ENCODE measurements at regions not wholly inside any gene's neighbourhood (a gene's known extent, or its start where the extent isn't known, plus 50 kb on each side); places are given as distances from the start of the nearest gene placed in this dataset.
"Not testable (repeated sequence)": the region's sequence is repeated elsewhere in the genome, so short reads cannot be mapped to it uniquely, and the experiment has no call there.

DNA sequence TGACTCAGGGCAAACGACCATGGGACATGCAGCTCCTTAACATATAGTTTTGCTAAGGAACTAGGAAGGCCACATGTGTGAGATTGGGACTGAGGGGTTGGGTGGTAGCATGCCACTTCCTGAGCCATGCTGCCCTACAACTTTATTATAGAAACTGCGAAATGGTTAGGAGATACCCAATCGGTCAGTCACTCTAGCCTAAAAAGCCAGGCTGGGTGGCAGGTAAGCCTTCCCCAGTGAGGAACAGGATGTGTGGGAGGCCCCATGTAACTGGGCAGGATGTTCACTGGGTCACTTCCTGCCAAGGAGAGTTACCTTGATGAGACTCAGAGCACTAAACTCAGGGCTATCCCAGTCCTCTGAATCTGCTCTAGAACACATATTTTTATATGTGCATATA is 123.5 kb downstream of the MAP3K7 start:
- DNase-seq: no peak

DNA sequence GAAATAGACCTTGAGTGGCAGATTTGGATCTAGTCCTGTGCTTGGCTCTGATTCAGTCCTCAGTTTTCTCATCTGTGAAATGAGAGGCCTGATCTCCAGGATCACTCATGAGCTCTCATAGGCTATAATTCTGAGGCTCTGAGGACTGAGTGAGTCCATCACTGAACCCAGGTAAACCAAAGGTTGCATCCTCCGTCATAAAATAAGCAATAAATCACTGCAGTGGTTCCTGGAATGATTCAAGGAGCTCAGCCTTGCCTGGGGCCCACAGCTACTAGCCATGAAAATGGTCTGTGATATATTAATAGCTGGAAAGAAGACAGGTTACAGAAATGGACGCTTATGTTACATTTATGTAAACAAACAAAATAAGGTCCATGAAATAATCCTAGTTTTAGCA is 124.8 kb downstream of the MAP3K7 start:
- DNase-seq: no peak

DNA sequence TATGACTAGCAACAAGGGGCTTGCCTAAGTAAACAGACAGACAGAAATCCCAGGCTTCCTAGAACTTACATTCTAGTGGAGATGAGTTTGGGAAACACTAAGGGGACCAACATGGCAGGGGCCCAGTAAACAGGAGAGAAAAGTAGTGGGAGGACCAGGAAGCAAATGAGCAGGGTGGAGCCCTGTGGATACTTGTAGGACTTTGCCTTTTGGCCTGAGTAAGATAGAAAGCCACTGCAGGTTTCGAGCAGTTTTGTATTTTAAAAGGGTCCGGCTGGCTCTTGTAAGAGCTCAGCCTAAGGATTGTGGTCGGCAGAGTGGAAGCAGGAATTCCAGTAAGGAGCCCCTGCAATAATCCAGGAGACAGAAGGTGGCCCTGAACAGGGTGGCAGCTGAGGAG is 125.5 kb downstream of the MAP3K7 start:
- DNase-seq: no peak

DNA sequence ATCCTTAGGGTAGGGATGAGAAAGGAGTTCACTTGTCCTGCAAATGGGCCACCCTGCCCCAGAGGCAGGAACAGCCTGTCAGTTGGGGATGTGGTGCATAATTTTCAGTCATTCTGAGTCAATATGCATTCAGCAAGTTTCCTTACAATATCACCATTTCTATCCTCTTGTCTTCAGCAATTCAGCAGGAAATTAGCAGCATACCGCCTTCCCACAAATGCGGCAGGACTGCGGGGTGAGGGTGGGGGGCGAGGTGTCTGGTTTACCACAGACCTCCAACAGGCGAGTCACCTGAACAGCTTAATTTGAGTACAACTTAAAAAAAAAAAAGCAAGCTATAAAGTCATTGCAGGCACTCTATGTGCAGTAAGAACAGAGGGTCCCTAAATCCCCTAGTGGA is 126.8 kb downstream of the MAP3K7 start:
- no peak for DNase-seq

DNA sequence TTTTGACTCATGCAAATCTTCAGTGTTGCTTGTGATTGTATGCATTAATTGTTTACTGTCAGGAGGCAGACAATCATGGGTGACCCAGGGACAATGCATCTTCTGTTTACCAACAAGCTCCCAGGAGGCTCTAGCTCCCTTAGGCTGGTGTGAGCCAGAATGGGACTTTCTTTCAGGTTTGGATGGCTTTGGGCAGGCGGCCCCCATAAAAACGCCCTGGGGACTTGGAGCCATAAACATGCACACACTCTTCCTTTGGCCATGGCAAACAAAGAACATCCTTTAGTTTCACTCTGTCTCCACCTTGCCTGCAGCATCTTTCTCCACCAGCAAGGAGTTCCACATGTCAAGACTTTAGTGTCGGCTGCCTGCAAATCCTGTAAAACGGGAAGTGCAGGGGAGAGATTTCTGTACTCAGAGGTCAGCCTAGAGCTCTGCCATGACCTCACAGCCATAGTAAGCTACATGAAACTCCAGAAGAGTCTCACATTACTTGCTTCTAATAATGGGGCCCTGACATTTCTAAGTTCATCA is 127.6 kb downstream of the MAP3K7 start:
- DNase-seq: no peak

DNA sequence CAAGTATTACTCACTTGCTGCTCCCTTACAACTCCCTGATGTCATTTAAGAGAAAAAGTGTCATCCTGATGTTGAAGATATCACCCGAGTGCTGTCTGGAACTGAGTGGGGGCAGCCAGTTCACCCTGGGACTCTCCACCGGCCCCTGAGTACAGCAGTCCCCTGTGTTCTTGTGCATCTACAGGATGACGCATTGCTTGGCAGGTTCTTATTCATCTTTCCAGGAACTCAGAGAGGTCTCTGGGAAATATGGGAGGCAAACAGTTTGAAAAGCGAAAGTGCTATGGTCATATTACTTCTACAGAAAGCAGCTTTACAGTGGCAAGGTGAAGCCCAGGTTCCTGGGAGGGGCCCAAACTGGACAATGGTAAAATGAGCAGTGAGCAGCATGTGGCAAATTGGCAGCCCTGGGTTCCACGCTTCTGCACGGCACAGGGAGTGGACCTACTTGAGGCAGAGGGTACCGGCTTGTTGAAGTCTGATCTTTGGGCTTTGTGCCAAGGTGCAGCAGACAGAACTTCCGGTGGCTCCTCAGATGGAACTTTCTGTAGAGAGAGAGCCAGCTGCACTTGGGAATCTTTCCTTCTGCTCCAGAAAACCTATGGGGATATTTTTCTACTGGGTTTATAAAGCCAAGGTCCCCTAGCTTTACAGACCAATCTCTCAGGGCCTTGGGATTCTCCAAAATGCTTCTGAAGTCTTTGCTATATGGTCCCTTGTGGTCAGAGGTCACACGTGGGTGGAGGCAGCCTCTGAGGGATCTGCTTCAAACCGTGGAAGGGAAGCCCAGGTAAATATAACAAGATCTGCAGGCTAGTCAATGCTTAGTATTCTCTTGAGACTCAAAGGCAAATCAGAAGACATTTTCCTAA is 128.3 kb downstream of the MAP3K7 start:
- no peak for DNase-seq

DNA sequence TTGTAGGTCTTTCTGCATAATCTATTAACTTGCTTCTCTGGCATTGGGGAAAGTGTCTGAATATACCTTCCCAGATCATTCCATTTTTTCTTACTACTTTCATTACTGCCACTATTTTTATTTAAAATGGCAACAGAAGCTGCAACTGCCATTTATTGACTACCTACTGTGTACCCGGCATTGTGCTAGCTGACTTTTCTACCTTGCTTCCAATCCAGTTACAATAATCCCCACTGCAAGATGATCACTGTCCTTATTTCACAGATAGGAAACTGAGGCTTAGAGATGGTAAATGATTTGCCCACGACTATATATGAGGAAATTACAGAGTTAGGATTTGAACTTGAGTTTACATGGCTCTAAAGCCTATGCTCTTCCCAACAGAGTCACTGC is 129.0 kb downstream of the MAP3K7 start:
- no peak for DNase-seq

DNA sequence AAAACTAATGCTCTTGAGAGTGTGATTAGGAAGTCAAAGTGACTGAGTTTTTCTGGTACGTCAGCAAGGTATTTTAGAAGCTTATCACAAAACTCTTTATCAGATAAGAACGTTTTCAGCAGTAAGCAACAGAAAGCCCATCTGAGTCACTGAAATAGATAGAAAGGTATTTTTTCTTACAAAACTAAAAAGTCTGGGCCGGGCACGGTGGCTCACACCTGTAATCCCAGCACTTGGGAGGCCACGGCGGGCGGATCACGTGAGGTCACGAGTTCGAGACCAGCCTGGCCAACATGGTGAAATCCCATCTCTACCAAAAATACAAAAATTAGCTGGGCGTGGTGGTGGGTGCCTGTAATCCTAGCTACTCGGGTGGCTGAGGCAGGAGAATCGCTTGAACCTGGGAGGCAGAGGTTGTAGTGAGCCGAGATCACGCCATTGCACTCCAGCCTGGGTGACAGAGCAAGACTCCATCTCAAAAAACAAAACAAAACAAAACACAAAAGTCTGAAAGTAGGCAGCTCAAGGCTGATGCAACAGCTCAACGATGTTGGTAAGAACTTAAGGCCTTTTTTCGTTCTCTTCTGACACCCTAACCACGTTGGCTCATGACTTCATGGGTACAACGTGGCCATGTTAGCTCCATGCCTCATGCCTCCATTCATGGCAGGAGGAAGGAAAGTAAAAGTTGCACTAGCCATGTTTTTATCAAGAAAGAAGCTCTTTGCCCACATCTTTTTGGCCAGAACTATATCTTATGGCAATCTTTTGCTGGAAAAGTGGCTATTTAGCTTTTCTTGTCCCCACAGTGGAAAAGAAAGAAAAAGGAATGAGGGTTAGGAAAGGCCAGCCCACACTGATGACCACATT is 129.6 kb downstream of the MAP3K7 start:
- DNase-seq: not testable (repeated sequence)

DNA sequence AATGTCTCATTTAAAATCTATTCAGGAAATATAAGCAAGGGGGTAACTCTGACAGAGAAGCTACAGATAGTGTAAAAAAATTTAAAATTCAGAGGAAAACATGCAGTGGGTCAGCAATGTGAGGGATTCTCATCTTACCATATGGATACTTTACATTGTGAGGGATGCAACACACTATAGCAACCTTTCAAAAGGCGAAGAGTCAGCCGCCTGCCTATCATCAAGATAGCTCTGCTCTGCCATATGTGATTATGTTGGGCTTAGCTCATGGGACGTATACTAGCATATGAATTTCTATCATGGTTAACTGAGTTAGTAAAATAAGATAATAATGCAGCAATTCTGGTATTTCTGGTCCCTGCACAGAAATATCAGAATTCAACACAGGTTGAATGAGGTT is 130.9 kb downstream of the MAP3K7 start:
- DNase-seq: no peak

DNA sequence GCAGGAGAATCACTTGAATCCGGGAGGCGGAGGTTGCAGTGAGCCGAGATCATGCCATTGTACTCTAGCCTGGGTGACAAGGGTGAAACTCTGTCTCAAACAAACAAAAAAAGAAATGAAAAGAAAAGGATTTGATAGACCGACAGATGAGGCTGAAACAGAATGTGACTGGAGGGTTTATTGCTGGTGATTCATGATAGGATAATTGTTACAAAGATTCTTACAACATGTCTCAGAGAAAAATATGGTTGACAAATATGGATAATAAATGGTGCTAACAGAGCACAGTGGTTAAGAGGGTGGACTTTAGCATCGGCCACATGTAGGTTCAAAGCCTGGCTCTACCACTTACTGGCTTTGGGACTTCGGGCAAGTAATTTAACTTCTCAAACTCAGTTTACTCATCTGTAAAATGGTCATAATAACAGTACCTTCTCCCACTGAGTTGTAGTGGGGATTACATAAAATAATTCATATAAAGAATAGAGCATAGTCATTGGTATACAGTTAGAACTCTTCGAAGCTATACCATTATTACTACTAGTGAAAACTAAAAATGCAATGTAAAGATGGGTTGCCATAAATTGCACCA is 131.9 kb downstream of the MAP3K7 start:
- DNase-seq: no peak

DNA sequence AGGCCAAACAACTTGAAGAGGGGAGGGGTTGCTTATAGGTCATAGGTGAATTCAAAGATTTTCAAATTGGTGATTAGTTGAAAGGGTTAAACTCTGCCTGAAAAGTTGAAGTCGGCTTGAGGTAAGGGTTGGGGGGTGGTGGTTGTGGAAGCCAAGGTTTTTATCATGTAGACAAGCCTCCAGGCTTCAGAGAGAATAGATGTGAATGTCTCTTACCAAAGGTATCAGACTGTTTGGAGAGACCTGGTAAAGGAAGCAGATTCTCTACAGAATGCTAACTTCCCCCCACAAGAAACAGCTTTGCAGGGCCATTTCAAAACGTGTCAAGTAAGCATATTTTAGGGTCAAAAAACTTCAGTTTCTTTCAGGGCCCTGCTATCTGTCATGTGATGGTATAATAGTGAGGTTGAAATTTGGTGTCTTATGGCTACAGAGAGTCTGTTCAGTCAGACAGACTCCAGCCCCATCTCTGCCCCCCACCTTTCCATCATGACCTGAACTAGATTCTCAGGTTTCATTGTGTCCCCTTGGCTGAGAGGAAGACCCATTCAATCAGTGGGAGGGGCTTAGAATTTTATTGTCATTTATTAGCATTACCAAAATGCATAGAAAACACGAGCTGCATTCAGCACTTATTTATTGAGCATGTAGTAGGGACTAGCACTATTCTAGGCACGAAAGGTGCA is 136.5 kb downstream of the MAP3K7 start:
- no peak for DNase-seq

DNA sequence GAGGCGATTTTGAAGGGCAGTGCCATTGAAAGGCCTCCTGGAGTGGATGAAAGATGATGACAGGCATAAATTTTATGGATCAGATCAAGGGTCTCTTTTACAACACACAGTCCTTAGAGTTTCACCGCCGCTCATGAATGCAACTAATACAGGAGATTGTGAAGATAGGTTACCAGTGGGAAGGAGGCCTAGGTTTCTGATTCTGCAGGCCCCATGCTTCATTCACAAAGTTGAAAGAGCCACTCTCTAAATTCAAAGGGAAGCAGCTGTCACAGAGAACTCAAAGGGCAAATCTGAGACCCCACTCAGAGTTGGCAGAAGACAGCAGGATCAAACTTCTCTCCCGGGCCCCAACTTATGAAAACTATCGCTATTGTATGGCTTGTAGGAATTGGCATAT is 137.6 kb downstream of the MAP3K7 start:
- DNase-seq: no peak

DNA sequence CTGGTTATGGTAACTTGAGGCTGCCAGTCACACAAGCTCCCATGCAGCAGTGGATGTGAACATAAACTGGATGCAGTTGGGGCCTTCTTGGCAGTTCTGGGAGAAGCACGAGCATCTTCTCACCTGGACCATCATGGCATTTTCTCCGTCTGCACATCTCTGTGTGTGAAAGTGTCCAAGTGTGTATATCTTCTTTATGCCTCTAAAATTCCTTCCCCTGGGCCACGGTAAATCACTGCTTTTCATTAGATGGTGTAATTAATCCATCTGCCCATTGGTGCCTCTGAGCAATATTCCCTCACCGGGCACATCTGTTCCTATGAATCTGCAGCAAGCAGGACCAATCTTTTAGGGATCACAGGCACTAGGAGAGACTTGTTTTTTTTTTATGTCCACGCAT is 138.0 kb downstream of the MAP3K7 start:
- no peak for DNase-seq

DNA sequence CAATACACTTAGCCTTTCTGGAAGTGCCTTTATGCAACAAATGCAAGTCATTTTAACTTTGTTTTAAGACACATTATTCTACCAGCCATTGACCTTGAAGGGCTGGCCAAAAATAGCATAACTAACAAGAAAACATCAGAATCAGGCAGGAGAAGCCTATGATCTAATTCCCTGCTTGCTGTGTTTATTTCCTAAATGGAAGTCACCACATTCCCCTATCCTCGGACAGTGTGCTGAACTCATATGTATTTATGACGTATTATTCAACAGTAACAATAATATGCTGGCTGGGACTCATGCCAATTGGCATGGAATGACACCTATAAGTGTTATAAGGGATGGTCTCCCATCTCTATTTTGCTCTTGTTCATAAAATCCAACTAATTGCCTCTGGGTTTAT is 140.7 kb downstream of the MAP3K7 start:
- no peak for DNase-seq

DNA sequence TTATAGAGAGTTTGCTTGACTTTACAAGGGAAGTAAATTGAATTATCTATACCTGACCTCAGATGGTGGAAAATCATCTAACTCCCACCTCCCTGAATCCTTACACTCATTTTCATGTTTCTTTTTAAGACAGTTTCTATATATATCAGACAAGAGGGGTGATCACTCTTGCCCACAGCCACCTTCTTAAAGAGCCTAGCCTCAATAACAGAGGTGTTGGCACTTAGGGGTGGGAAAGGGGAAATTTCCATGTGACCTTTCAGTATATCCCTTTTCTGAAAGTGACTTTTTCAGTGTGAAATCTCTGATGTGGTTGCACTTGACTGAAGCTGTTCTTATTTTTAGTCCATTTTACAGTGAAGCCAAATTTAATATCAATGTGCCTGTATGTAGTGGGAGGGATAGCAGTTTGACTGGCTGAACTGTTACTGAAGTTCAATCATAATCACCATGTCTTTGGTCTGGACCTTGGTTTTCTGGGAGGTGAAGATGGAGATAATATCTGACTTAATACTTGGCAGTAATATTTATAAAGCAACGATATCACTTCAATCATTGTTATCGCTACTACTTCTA is 141.3 kb downstream of the MAP3K7 start:
- no peak for DNase-seq

DNA sequence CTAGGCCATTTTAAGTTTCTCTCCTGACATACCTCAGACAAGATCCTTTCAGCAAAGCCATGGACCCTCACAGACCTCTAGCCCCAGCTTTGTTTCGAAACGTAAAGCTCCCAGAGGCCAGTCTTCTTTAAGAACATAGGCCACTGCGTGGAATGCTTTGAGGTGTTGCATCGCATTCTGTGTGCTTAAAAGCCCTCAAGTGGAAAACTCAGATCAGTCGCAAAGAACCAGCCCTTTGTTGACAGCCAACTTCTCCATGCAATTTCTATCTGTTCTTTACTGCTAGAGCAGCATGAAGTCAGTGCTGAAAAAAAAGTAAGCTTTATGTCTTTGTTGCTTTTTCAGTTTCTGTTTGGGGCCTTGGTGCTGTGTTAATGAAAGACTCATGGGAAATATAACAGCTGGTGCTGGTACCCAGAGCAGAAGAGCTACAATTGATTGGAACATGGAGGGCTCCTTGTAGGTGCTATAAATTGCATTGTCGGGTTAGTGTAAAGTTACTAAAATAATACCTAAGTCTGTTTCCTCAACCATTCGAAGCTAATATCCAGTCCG is 142.6 kb downstream of the MAP3K7 start:
- no peak for DNase-seq

DNA sequence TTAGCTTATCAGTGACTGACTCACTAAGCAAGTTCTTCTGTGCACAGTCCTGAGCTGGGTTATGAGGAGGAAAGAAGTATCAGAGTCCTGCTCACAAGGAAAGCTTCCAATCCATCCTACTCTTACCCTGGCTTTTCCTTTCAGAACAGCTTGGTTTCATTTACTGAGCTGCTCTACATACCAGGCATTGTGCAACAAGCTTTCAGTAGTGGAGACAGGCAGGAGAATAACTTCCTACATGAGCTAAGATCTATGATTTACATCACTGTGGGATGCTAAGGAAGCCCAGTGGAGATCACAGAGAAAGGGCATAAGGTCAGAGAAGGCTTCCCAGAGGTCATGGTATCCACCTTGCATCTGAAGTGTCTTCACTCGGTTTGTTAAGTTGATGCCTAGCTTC is 144.5 kb downstream of the MAP3K7 start:
- no peak for DNase-seq

DNA sequence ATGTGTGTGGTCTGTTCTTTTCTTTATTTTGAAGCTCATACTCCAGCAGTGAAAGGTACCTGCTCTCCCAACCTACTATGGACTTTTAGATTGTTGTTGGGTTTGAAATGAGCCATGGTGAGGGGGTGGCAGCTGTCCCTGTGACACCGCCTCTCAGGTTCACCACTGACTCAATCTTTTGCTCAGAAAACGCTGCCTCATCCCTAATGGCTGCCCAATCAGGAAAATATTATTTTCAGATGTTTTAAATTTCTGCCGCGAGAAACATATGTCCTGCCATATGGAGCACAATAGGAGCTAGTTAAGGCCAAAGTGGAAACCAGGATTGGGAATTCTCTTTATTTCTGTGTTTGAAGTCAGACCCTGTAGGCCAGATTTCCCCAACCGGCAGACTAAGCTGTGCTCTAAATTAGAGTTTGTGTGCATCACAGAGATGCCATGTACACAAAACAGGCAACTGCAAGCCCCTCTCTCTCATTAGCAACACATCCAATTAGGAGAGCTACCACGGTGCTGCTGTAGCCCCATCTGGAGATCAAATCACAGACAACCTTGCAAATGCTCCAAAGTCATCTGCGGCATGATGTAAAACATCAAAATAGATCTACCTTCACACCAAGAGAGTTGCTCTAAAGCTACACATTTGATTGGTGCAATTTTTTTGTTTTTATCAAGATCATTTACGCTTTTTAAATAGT is 144.1 kb upstream of the BACH2 start:
- no peak for DNase-seq

DNA sequence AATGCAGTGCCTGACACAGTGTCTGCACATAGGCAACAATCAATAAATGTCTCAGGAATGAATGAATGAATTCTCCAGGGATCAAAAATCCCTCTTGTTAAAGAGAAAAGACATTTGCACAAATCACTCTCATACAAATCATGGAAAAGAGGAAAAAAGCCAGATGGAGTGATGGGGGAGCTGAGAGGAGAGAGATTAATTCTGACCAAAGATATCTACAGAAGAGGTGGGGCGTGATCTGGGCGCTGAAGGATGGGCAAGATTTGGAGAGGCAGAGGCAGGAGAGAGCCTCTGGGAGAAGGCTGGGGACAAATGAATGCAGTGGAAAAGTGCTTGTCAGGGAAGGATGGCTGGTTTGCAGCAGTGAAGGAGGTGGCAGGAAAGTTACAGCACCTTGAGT is 142.9 kb upstream of the BACH2 start:
- DNase-seq: no peak

DNA sequence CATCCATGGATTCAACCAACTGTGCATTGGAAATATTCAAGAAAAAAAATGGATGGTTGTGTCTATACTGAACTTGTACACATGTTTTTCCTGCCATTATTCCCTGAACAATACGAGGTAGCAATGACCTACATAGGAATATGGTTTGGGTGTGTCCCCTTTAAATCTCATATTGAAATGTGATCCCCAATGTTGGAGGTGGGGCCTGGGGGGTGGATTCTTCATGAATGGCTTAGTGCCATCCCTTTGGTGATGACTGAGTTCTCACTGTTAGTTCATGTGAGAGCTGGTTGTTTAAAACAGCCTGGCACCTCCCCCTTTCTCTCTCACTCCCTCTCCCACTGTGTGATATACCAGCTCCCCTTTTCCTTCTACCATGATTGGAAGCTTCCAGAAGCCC is 139.8 kb upstream of the BACH2 start:
- no peak for DNase-seq

DNA sequence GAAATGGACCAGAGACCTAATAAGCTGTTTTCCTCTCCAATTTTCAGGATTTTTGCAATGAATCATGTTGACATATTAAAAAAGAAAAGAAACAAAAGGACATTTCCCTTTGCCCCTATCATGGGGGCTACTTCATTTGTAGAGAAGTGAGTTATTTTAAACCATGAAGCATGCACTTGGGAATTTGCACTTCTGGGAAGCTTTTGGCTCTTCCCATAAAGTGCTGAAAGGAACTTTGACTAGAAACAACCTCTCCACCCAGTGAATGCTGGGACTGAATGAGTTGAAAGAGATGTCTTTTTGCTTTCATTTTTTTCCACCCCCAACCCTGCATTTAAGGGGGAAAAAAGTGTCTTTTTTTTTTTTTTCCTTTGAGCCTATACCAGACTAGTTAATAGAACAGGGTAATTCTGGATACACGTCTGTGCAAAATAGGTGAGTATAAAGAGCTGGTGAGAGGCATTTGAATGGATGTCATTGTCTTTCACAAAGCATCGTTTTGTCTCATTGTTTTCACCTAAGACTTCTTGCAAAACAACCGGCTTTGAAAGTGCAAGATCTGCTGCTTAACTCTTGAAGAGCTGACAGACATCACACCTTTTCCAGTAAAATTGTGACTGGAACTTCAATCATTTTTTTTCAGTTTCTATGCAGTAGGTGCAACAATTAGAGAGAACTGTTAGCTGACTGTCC is 138.7 kb upstream of the BACH2 start:
- DNase-seq: no peak

All from NCI-H2227 treated with DMSO at 0.1 percent for 48 hours (cell line).